Superior temporal gyrus (tissue), 1 donor: ENCODE measurements at regions not wholly inside any gene's neighbourhood (a gene's known extent, or its start where the extent isn't known, plus 50 kb on each side); places are given as distances from the start of the nearest gene placed in this dataset.
"Not testable (repeated sequence)": the region's sequence is repeated elsewhere in the genome, so short reads cannot be mapped to it uniquely, and the experiment has no call there.

Experiments
- DNase-seq: peaks from one replicate; pipeline ENCODE4 v3.0.0-alpha.2; 2016; ENCODE audit errors: extremely low spot score

DNA sequence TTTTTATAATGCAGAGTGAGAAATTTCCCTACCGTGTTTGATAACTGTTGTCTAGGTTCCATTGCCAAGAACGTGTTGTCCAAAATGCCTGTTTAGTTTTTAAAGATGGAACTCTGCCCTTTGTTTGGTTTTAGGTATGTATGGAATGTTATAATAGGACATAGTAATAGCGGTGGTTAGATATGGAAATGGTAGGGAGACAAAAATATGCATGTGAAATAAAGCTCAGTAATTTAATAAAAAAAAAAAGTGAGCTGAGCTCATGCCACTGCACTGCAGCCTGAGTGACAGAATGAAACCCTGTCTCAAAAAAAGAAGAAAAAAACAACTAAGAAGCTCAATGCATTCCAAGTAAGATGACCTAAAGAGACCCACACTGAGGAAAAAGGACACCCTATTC is 72.9 kb downstream of the ZNF783 start:
- DNase-seq = no peak

DNA sequence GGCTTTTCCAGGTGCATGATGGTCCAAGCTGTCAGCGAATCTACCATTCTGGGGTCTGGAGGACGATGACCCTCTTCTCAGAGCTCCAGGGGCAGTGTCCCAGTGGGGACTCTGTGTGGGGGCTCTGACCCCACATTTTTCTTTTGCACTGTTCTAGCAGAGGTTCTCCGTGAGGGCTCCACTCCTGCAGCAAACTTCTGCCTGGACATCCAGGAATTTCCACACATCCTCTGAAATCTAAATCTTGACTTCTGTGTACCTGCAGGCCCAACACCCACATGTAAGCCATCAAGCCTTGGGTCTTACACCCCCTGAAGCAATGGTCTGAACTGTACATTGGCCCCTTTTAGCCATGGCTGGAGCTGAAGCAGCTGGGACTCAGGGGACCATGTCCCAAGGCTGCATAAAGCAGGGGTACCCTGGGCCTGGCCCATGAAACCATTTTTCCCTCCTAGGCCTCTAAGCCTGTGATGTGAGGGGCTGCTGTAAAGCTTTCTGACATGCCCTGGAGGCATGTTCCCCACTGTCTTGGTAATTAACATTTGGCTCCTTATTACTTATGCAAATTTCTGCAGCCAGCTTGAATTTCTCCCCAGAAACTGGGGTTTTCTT is 86.9 kb downstream of the ZNF783 start:
- DNase-seq = no peak

DNA sequence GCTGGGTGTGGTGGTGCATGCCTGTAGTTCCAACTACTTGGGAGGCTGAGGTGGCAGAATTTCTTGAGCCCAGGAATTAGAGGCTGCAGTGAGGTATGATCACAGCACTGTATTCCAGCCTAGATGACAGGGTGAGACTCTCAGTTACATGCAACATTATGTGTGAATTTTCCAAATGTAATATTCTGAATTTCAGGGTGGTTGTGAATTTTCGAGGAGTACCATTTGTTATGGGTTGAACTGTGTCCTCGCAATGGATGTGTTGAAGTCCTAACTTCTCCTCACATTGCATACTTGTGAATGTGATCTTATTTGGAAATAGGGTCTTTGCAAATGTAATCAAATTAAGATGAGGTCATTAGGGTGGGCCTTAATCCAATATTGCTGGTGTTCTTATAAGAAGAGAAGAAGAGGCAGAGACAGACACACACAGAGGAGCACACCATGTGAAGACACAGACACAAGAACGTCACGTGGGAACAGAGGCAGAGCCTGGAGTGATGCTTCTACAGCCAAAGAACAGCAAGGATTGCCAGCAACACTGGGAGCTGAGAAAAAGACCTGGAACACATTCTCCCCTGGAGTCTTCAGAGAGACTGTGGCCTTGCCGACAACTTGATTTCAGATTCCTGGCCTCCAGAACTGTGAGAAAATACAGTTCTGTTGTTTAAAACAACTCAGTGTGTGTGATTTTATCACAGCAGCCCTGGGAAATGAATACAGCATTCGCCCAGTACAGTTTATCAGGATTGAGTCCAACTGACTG is 91.9 kb downstream of the ZNF783 start:
- DNase-seq = peak; percentile 23

DNA sequence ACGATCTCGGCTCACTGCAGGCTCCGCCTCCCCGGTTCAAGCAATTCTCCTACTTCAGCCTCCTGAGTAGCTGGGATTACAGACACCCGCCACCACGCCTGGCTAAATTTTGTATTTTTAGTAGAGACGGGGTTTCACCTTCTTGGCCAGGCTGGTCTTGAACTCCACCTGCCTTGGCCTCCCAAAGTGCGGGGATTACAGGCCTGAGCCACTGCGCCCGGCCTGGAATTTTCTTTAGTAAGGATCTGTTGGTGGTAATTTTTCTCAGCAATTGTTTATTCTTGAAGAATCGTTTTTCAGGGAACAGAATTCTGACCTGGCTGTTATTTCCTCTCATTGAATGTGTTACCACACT is 93.0 kb downstream of the ZNF783 start:
- DNase-seq = not testable (repeated sequence)

DNA sequence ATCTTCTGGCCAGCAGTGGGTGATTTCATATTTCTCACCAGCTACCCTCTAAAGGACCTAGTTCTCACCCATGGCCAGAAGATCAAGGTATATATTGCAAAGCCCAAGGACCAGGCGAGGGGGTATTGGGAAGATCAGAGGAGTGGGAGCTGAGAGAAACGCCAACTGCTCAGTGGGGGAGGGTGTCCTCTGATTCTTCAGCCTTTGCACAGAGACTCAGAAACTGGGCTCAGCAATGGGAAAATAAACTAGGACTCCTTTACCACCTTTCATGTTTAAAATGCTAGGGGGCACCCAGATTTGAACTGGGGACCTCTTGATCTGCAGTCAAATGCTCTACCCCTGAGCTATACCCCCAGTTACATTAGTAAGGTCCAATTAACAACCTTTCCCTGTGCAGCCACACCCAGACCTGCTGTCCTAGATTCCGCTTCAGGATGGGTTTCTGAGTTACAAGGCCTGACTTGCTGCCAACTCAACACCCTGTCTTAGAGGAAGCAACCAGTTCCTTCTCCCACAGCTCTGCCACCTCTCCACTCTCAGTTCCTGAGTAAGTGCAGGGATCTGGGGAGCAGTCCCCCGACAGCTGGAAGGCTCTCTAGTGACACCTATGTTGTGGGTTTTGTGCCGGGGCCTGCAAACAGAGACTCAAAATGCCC is 93.5 kb downstream of the ZNF783 start:
- DNase-seq = no peak

DNA sequence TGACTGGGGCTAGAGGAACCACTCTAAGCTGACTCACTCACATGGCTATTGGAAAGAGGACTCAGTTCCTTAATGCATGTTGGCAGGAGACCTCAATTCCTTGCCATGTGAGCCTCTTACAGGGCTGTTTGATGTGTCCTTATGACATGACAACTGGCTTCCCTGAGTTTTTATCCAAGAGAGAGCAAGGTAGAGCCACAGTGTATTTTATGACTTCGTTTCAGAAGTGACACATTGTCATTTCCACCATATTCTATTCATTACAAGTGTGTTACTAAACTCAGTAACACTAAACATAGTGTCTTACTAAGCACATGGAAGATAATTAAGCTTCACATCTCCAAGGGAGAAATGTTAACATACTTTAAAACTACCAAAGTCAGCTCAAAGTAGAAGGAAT is 98.2 kb downstream of the ZNF777 start:
- no peak for DNase-seq

DNA sequence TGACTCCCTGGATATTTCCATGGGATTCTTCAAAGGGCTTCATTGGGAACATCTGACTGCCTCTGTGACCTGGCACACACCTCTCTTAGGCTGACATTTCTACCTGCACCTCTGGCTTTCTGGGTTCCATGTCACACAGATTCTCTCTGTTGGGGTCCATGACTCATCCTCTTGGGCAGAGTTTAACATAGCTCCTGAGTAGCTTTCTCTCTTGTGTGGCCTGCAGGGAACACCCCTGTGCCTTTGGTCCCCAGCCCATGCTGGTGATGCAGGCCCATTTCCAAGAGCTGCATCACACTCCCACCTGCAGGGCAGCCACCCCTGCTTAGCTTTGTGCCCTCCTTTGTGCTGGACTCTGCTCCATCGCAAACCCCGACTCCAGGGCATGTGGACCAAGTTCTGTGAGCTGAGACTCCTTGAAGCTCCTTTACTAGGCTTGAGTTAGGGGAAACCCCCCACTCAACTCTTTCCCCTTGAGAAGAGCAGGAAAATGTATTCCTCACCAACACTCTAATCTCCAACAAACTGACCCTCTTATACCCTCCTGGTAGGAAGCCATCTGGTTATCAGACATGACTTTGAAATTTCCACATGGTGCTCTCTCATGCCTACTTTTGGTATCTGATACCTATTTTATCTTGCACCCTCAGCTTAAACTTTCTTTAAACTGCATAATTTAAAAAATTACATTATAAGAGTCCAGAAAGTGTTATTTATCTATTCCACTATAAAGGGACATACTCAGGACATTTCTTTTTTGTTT is 93.3 kb downstream of the ZNF777 start:
- DNase-seq = no peak

DNA sequence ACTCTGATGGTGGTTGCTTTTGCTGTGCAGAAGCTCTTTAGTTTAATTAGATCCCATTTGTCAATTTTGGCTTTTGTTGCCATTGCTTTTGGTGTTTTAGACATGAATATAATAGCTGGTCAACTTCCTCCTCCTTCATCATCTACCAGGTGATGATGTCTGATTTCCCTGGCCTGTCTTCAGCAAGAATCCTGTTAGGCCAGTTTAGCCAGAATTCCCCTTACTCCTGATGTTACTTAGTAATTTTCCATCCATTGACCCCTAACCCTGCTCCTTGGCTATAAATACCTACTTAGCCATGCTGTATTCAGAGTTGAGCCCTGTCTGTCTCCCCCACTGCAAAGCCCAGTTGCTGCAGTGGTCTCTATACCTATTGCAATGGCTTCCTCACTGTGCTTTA is 91.4 kb downstream of the ZNF777 start:
- no peak for DNase-seq

DNA sequence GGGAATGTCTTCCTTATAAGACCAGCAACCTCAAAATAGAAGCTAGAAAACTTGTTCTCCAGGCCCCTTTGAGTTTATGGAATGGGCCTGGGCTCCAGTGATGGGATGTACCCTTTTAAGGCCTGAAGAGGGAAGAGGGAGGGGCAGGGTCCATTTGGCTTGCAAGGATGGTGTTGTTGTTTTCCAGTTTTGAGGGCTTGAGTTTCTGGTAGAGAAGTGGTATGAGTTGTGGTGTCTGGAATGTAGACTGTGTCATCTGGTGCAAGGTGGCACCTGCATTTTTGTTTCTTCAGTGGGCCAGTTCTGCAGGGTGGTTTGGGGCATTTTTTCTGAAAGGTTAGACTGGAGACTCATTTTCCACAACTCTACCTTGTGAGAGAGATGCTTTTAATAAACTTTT is 90.1 kb downstream of the ZNF777 start:
- DNase-seq = no peak

DNA sequence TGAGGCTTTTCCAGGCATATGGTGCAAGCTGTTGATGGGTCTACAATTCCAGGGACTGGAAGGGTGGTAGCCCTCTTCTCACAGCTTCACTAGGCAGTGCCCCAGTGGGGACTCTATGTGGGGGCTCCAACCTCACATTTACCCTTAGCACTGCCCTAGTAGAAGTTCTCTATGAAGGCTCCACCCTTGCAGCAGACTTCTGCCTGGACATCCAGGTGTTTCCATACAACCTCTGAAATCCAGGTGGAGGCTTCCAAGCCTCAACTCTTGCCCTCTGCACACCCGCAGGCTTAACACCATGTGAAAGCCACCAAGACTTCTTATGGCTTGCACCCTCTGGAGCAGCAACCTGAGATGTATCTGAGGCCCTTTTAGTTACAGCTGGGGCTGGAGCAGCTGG is 87.8 kb downstream of the ZNF777 start:
- DNase-seq = no peak

DNA sequence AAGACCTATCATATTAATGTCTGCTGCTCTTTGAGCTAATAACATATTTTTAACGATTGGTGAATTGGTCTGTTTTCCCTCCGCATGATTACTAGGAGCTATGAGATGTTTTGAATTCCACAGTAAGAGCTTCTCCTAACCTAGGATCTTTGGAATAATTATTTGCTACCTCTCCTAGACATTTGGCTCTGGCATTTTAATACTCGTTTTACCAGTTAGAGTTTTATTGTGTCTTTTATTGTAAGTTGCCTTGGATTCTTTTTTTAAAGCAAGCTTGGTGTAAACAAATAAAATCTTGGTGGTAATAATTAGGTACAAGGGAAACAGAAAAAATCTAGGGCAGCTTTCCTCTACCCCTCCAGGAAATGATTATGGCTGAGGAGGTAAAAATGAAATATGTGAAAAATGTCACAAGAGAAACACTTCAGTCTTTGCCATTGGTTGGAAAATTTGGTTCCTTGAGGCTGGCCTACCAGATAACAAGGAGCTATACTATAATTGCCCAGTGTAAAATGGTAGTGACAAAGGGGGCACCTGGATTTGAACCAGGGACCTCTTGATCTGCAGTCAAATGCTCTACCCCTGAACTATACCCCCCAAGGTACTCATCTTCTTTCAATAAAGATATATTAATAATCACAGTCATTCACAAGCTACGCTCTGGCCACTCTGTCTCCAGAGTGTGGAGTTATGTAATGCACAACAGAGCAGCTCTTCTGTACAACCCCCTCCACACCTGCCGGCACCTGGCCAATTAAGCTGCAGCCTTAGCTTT is 85.4 kb downstream of the ZNF777 start:
- no peak for DNase-seq

DNA sequence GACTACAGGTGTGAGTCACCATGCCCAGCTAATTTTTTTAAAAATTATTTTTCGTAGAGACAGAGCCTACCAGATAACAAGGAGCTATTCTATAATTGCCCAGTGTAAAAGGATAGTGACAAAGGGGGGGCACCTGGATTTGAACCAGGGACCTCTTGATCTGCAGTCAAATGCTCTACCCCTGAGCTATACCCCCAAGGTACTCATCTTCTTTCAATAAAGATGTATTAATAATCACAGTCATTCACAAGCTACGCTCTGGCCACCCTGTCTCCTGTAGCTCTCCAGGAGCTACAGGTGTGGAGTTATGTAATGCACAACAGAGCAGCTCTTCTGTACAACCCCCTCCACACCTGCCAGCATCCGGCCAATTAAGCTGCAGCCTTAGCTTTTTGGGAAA is 83.5 kb downstream of the ZNF777 start:
- no peak for DNase-seq

DNA sequence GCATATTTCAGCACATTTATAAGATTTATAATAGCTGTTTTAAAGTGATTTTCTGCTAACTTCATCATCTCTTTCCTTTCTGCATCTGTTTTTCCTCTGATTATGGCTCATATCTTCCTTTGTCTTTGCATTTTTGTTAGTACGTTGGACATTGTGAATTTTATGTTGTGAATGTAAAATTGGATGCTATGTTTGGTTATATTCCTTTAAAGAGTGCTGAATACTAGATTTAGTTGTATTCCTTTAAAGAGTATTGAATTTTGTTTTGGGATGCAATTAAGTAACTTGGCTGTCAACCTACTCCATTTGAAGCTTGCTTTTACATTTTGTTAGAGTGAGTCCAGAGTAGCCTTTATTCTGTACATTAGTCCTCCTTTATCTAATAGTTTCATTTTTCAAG is 81.2 kb downstream of the ZNF777 start:
- DNase-seq = no peak

DNA sequence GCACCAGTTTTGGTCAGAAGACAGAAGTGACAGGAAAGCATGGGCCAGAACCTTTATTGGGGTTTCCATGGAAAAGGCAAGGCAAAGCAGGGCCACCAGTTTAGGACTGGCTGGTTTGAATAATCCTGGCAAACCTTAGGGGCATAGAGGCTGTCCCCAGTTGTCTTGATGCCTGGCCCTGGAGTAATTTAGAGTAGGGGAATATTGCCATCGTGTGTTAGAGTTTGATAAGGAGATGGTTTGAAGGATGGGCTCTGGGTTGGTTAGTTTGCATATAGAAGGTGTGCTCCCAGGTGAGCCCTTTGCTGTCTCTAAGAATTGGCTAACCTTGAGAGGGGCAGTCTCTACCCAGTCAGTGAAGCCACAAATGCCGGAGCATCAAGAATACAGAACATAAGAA is 79.6 kb downstream of the ZNF777 start:
- peak; percentile 8 for DNase-seq
